SK-N-SH (cell line): ENCODE measurements at regions not wholly inside any gene's neighbourhood (a gene's known extent, or its start where the extent isn't known, plus 50 kb on each side); places are given as distances from the start of the nearest gene placed in this dataset.

Experiments
- CTCF ChIA-PET: fragments of 300-600, 350-600 bp; formaldehyde crosslinking; extraction: SDS; loops from one replicate; lab custom pipeline; 2021; lab: Yijun Ruan, JAX
- POLR2A ChIA-PET: fragments of 350-600 bp; sonication (Branson Sonifier 250); formaldehyde crosslinking; extraction: SDS; loops from one replicate; lab custom pipeline; 2020; ENCODE audit warnings: antibody characterized with exemption, inconsistent platforms; lab: Yijun Ruan, JAX
- DNase-seq: peaks from one replicate; pipeline ENCODE4 v3.0.0; 2012
- H2AFZ ChIP-seq: fragments of 200-600 bp; sonication (generic); 2 replicates; pipeline ENCODE4 v1.8.1; 2016; ENCODE audit warnings: antibody characterized with exemption, mild to moderate bottlenecking, low read depth
- H3F3A ChIP-seq: fragments of 200-600 bp; sonication (generic); replicated peaks from 2 replicates; pipeline ENCODE3; 2016; ENCODE audit warnings: antibody characterized with exemption, mild to moderate bottlenecking; ENCODE audit not compliant: insufficient read depth
- H3K27ac ChIP-seq, 2 experiments: fragments of 200-500 bp in 1 of 2; fragments of 200-600 bp in 1 of 2; sonication (Bioruptor generic) in 1 of 2; sonication (generic), shearing (Covaris generic) in 1 of 2; 2 replicates each; pipeline versions ENCODE4 v1.5.1 to v1.6.1; 2014 to 2016; ENCODE audit warnings: low read depth in 2 of 2, inconsistent platforms in 1 of 2, low read length in 1 of 2, mild to moderate bottlenecking in 1 of 2, mixed read lengths in 1 of 2
- H3K27me3 ChIP-seq: fragments of 200-600 bp; sonication (generic), shearing (Covaris generic); 2 replicates; pipeline ENCODE4 v1.6.1; 2016; ENCODE audit warnings: mixed run types; ENCODE audit not compliant: insufficient read depth
- H3K36me3 ChIP-seq, 2 experiments: fragments of 200-500 bp in 1 of 2; fragments of 200-600 bp in 1 of 2; sonication (Bioruptor generic) in 1 of 2; sonication (generic) in 1 of 2; replicated peaks in 1 of 2; 2 replicates each; pipeline versions ENCODE3 to v1.5.1; 2014 to 2016; ENCODE audit warnings: low read length in 1 of 2, mild to moderate bottlenecking in 1 of 2; ENCODE audit not compliant: insufficient read depth in 2 of 2, control insufficient read depth in 1 of 2
- H3K4me1 ChIP-seq, 2 experiments: fragments of 200-500 bp in 1 of 2; fragments of 200-600 bp in 1 of 2; sonication (Bioruptor generic) in 1 of 2; sonication (generic), shearing (Covaris generic) in 1 of 2; 2 replicates each; pipeline versions ENCODE4 v1.5.1 to v1.6.1; 2014 to 2016; ENCODE audit warnings: low read depth in 1 of 2, low read length in 1 of 2, mixed run types in 1 of 2; ENCODE audit not compliant: insufficient read depth in 2 of 2, control insufficient read depth in 1 of 2
- H3K4me2 ChIP-seq: fragments of 200-600 bp; sonication (generic), shearing (Covaris generic); 2 replicates; pipeline ENCODE4 v1.6.1; 2017; ENCODE audit warnings: mixed run types
- H3K4me3 ChIP-seq, 2 experiments: fragments of 200-500 bp in 1 of 2; fragments of 200-600 bp in 1 of 2; sonication (Bioruptor generic) in 1 of 2; sonication (generic), shearing (Covaris generic) in 1 of 2; 2 replicates each; pipeline versions ENCODE4 v1.5.1 to v1.8.1; 2014 to 2016; ENCODE audit warnings: low read depth in 2 of 2, inconsistent platforms in 1 of 2, low read length in 1 of 2, mild to moderate bottlenecking in 1 of 2, mixed read lengths in 1 of 2, moderate library complexity in 1 of 2
- H3K79me2 ChIP-seq: fragments of 200-600 bp; sonication (generic); 2 replicates; pipeline ENCODE4 v1.8.1; 2017; ENCODE audit warnings: mild to moderate bottlenecking; ENCODE audit not compliant: insufficient read depth
- H3K9ac ChIP-seq: fragments of 200-600 bp; sonication (generic); 2 replicates; pipeline ENCODE4 v1.6.1; 2017; ENCODE audit warnings: mixed run types
- H3K9me2 ChIP-seq: fragments of 200-600 bp; sonication (generic); 2 replicates; pipeline ENCODE4 v1.6.1; 2017; ENCODE audit warnings: mixed run types
- H3K9me3 ChIP-seq: fragments of 200-600 bp; sonication (generic); 2 replicates; pipeline ENCODE4 v1.6.1; 2017; ENCODE audit warnings: mixed run types, mild to moderate bottlenecking, moderate library complexity
- H4K20me1 ChIP-seq: fragments of 200-600 bp; sonication (generic); 2 replicates; pipeline ENCODE4 v1.6.1; 2017; ENCODE audit warnings: mild to moderate bottlenecking, mixed run types; ENCODE audit not compliant: insufficient read depth
- CTCF ChIP-seq: fragments of 200-600 bp; sonication (generic); IDR thresholded peaks from 2 replicates; pipeline ENCODE4 v1.6.1; 2017; ENCODE audit warnings: antibody characterized with exemption, mild to moderate bottlenecking, moderate library complexity
- ELF1 ChIP-seq: IDR thresholded peaks from 2 replicates; pipeline ENCODE4 v1.4.0; 2012
- EP300 ChIP-seq, 2 experiments: IDR thresholded peaks; 2 replicates each; pipeline versions ENCODE4 v1.4.0 to v1.6.1; 2012; ENCODE audit warnings: borderline replicate concordance in 1 of 2, low read depth in 1 of 2, low read length in 1 of 2
- GATA2 ChIP-seq: sonication (generic); formaldehyde crosslinking; IDR thresholded peaks from 2 replicates; pipeline ENCODE4 v1.5.0; 2020; ENCODE audit warnings: mild to moderate bottlenecking, missing genetic modification reagents
- MEF2A ChIP-seq: IDR thresholded peaks from 2 replicates; pipeline ENCODE4 v1.4.0; 2012; ENCODE audit warnings: low read depth, borderline replicate concordance
- NFIC ChIP-seq: IDR thresholded peaks from 2 replicates; pipeline ENCODE4 v1.4.0; 2012; ENCODE audit warnings: borderline replicate concordance
- NRF1 ChIP-seq: IDR thresholded peaks from 2 replicates; pipeline ENCODE4 v1.6.1; 2012; ENCODE audit warnings: low read depth, mild to moderate bottlenecking, low read length
- PBX3 ChIP-seq: IDR thresholded peaks from 2 replicates; pipeline ENCODE4; 2012
- POLR2AphosphoS5 ChIP-seq: IDR thresholded peaks from 2 replicates; pipeline ENCODE4 v1.6.1; 2012; ENCODE audit warnings: low read depth, low read length
- RAD21 ChIP-seq: IDR thresholded peaks from 2 replicates; pipeline ENCODE4 v1.6.1; 2012; ENCODE audit warnings: mild to moderate bottlenecking, low read length
- SIN3A ChIP-seq: IDR thresholded peaks from 2 replicates; pipeline ENCODE4 v1.6.1; 2012; ENCODE audit warnings: low read depth, mild to moderate bottlenecking, low read length, moderate library complexity, borderline replicate concordance
- TAF1 ChIP-seq: IDR thresholded peaks from 2 replicates; pipeline ENCODE4 v1.6.1; 2012; ENCODE audit warnings: low read depth, mild to moderate bottlenecking, low read length, moderate library complexity, borderline replicate concordance
- TCF12 ChIP-seq: IDR thresholded peaks from 2 replicates; pipeline ENCODE4 v1.4.0; 2012
- USF1 ChIP-seq: IDR thresholded peaks from 2 replicates; pipeline ENCODE4 v1.4.0; 2012; ENCODE audit warnings: low read depth, borderline replicate concordance
- YY1 ChIP-seq: IDR thresholded peaks from 2 replicates; pipeline ENCODE4 v1.4.0; 2012; ENCODE audit warnings: low read depth, mild to moderate bottlenecking
- ZBTB33 ChIP-seq: IDR thresholded peaks from 2 replicates; pipeline ENCODE4 v1.4.0; 2012; ENCODE audit warnings: low read depth, borderline replicate concordance
- WGBS: methylation state at CpG from one replicate; pipeline ENCODE4 v1.1.6; 2017; ENCODE audit warnings: low lambda C conversion rate; 5-methylcytosine and 5-hydroxymethylcytosine counted together

DNA sequence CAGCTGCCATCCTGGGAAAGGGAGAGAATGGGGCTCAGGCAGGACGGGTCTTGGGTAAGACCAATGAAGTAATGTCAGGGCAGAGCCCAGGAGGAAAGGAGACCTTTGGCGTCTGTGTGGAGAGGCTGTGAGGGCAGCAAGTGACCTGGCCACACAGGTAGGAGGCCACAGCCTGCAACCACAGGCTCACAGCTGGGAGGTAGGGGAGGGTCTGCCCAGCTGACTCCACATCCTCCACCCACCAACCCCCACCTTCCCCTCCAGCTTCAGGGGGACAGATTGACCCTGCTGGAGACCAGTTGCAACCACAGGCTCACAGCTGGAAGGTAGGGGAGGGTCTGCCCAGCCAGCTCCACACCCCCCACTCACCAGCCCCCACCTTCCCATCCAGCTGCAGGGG, 262.2 kb upstream of the TCERG1L start:
- 33% methylated on average over 2 of the region's 2 CpGs for whole genome bisulfite sequencing
- Histone ChIP-seq H3K27ac (no peak overlapping the region), H3K4me2 (no peak overlapping the region), H4K20me1 (no peaks in the 10 kb centered on the region), H3K4me3 (no peak overlapping the region)
- CTCF ChIA-PET = no interaction called here
- TF ChIP-seq YY1 (no peak), RAD21 (no peak), PBX3 (no peak), NRF1 (no peak), NFIC (no peak), ZBTB33 (no peak), SIN3A (no peak), TAF1 (no peak), TCF12 (no peak), CTCF (no peak), USF1 (no peak), POLR2AphosphoS5 (no peak), ELF1 (no peak), MEF2A (no peak), GATA2 (CRISPR knock-in tag) (no peak), EP300 (IDR thresholded peaks at IDR 0.05; ENCODE audit: borderline replicate concordance in 1 of 2, low read depth in 1 of 2, low read length in 1 of 2) (no peak)
- TF ChIP-seq, all 33 proteins: peak for 0
- H3K9ac ChIP-seq = no peak overlapping the region
- no peaks in the 10 kb centered on the region for H3K79me2 ChIP-seq
- H3F3A ChIP-seq = no peaks in the 10 kb centered on the region
- H3K4me1 ChIP-seq = no peaks in the 10 kb centered on the region
- no peaks in the 10 kb centered on the region for H3K9me2 ChIP-seq
- POLR2A ChIA-PET = no interaction called here
- H2AFZ ChIP-seq = no peak overlapping the region
- H3K27me3 ChIP-seq = no peaks in the 10 kb centered on the region
- no peak for DNase-seq
- H3K36me3 ChIP-seq = no peaks in the 10 kb centered on the region
- H3K9me3 ChIP-seq = no peaks in the 10 kb centered on the region
